B cell (primary cell): ENCODE measurements at regions not wholly inside any gene's neighbourhood (a gene's known extent, or its start where the extent isn't known, plus 50 kb on each side); places are given as distances from the start of the nearest gene placed in this dataset.
"Not testable (repeated sequence)": the region's sequence is repeated elsewhere in the genome, so short reads cannot be mapped to it uniquely, and the experiment has no call there.

Experiments used
- ATAC-seq: fragments of 200-7000 bp; cut with Tn5 transposase; one replicate; pipeline ENCODE4 v1.10.0; 2021; ENCODE audit warnings: low read depth, mild to moderate bottlenecking, moderate number of reproducible peaks, moderate library complexity
- CTCF ChIA-PET: fragments of 350-600 bp; sonication (Branson Sonifier 250); formaldehyde crosslinking; loops from one replicate; lab custom pipeline; 2021; ENCODE audit warnings: antibody characterized with exemption, inconsistent platforms; lab: Charles Lee
- POLR2A ChIA-PET: fragments of 350-600 bp; sonication (Branson Sonifier 250); formaldehyde crosslinking; loops from one replicate; lab custom pipeline; 2021; ENCODE audit warnings: antibody characterized with exemption; lab: Charles Lee
- DNase-seq: peaks from one replicate; pipeline ENCODE4 v3.0.0; 2013
- H2AFZ ChIP-seq: 2 replicates; pipeline ENCODE4 v1.6.1; 2012; ENCODE audit warnings: mild to moderate bottlenecking, low read depth, low read length; ENCODE audit not compliant: insufficient read depth, poor library complexity, severe bottlenecking
- H3K27ac ChIP-seq, 2 donors: 1 replicate in 1 of 2; 2 replicates in 1 of 2; pipeline ENCODE4 v1.5.1; 2012 to 2013; ENCODE audit warnings: low read length in 2 of 2, mild to moderate bottlenecking in 2 of 2, moderate library complexity in 1 of 2
- H3K27me3 ChIP-seq, 4 experiments: fragments of 200-600 bp in 1 of 4; sonication (generic) in 1 of 4; replicated peaks in 1 of 4; 1 replicate in 2 of 4; 2 replicates in 2 of 4; pipeline versions ENCODE4 v1.6.1 to v1.7.0; 2013 to 2016; ENCODE audit warnings: low read length in 3 of 4, mild to moderate bottlenecking in 2 of 4, mixed read lengths in 1 of 4, moderate library complexity in 1 of 4; ENCODE audit not compliant: insufficient read depth in 4 of 4, control insufficient read depth in 3 of 4; ENCODE audit errors: control extremely low read depth in 1 of 4
- H3K36me3 ChIP-seq, 2 experiments: replicated peaks in 1 of 2; 1 replicate in 1 of 2; 2 replicates in 1 of 2; pipeline versions ENCODE4 v1.6.1 to v1.7.1; 2013; ENCODE audit warnings: low read length in 1 of 2; ENCODE audit not compliant: insufficient read depth in 2 of 2, control insufficient read depth in 1 of 2; ENCODE audit errors: control extremely low read depth in 1 of 2, extremely low read depth in 1 of 2
- H3K4me1 ChIP-seq, 2 donors: fragments of 200-600 bp in 1 of 2; sonication (generic) in 1 of 2; 1 replicate in 1 of 2; 2 replicates in 1 of 2; pipeline versions ENCODE4 v1.5.1 to v1.6.1; 2013 to 2017; ENCODE audit warnings: low read length in 2 of 2; ENCODE audit not compliant: control insufficient read depth in 2 of 2, insufficient read depth in 2 of 2
- H3K4me2 ChIP-seq: replicated peaks from 2 replicates; pipeline ENCODE3; 2012; ENCODE audit warnings: mild to moderate bottlenecking, low read depth, low read length; ENCODE audit not compliant: poor library complexity, severe bottlenecking
- H3K4me3 ChIP-seq, 5 experiments: fragments of 200-600 bp in 1 of 5; sonication (generic) in 1 of 5; 1 replicate in 3 of 5; 2 replicates in 2 of 5; pipeline versions ENCODE4 v1.5.1 to v1.7.0; 2011 to 2016; ENCODE audit warnings: low read length in 4 of 5, mild to moderate bottlenecking in 4 of 5, low read depth in 2 of 5, control low read depth in 1 of 5, moderate library complexity in 1 of 5; ENCODE audit not compliant: insufficient read depth in 1 of 5; ENCODE audit errors: control extremely low read depth in 1 of 5, extremely low read depth in 1 of 5
- H3K79me2 ChIP-seq: fragments of 200-600 bp; sonication (generic); one replicate; pipeline ENCODE4 v1.6.0; 2016; ENCODE audit warnings: low read length; ENCODE audit not compliant: control insufficient read depth, insufficient read depth
- H3K9ac ChIP-seq: fragments of 200-600 bp; sonication (generic); 2 replicates; pipeline ENCODE4 v1.6.1; 2017; ENCODE audit warnings: mild to moderate bottlenecking, low read length, moderate library complexity
- H3K9me3 ChIP-seq, 3 donors: one replicate each; pipeline versions ENCODE4 v1.6.1 to v1.7.1; 2013; ENCODE audit warnings: low read length in 2 of 3; ENCODE audit not compliant: control insufficient read depth in 2 of 3, insufficient read depth in 1 of 3; ENCODE audit errors: control extremely low read depth in 1 of 3
- H4K20me1 ChIP-seq: 2 replicates; pipeline ENCODE4 v1.6.0; 2012; ENCODE audit warnings: mild to moderate bottlenecking, low read length; ENCODE audit not compliant: insufficient read depth, control insufficient read depth, poor library complexity, severe bottlenecking
- H3K27ac Mint-ChIP-seq: one replicate; pipeline ENCODE4 v1.8.0; 2021; ENCODE audit warnings: mixed read lengths
- H3K27me3 Mint-ChIP-seq: one replicate; pipeline ENCODE4 v1.8.0; 2021; ENCODE audit warnings: mixed read lengths
- H3K4me1 Mint-ChIP-seq: one replicate; pipeline ENCODE4 v1.8.0; 2021; ENCODE audit warnings: mixed read lengths
- H3K4me3 Mint-ChIP-seq: one replicate; pipeline ENCODE4 v1.8.0; 2021; ENCODE audit warnings: mixed read lengths
- H3K9me3 Mint-ChIP-seq: one replicate; pipeline ENCODE4 v1.8.0; 2022; ENCODE audit warnings: mixed read lengths; ENCODE audit not compliant: insufficient read depth
- CTCF ChIP-seq: fragments of 200-600 bp; IDR thresholded peaks from one replicate; pipeline ENCODE4 v1.8.0; 2022; ENCODE audit warnings: antibody characterized with exemption, mild to moderate bottlenecking
- EZH2 ChIP-seq: IDR thresholded peaks from 2 replicates; pipeline ENCODE4 v1.6.1; 2012; ENCODE audit warnings: borderline replicate concordance, low read depth, mild to moderate bottlenecking, moderate library complexity, low read length; ENCODE audit not compliant: insufficient read depth, poor library complexity, severe bottlenecking
- WGBS: methylation state at CpG from one replicate; pipeline ENCODE4 v1.1.5; 2013; ENCODE audit warnings: missing lambda C conversion rate; ENCODE audit not compliant: insufficient coverage; 5-methylcytosine and 5-hydroxymethylcytosine counted together
- intact Hi-C: fragments of 100-400 bp; cut with micrococcal nuclease; formaldehyde crosslinking; loops from one replicate; pipeline ENCODE4 v1.10.0; 2022

- ChIA-PET POLR2A (no interaction called here), CTCF (no interaction called here)
- Histone ChIP-seq H3K9me3 (peaks cover 0 to 4% (median 0%) of the 10 kb centered on the region in 3 donors), H2AFZ (no peak overlapping the region), H3K9ac (no peak overlapping the region), H3K4me2 (no peak overlapping the region), H3K27me3 (no peaks in the 10 kb centered on the region), H3K4me3 (no peak overlapping the region), H3K27ac (no peak overlapping the region), H3K79me2 (no peaks in the 10 kb centered on the region), H3K36me3 (no peaks in the 10 kb centered on the region), H3K4me1 (no peaks in the 10 kb centered on the region), H4K20me1 (no peaks in the 10 kb centered on the region)
- DNase-seq (no peak), ATAC-seq (no peak)
- TF ChIP-seq CTCF (no peak), EZH2 (no peak)
- Mint-ChIP-seq H3K4me3 (no peak overlapping the region), H3K4me1 (no peaks in the 10 kb centered on the region), H3K9me3 (no peaks in the 10 kb centered on the region), H3K27ac (no peak overlapping the region), H3K27me3 (no peaks in the 10 kb centered on the region)
- intact Hi-C loops = no loop called here
- WGBS = 100% methylated on average over 2 of the region's 3 CpGs
Measured at GRCh38 chr7:69115788-69116187, 482.5 kb upstream of the AUTS2 start.

- H3K27ac Mint-ChIP-seq, H3K9me3 Mint-ChIP-seq, H3K4me1 Mint-ChIP-seq, H4K20me1 ChIP-seq, H3K36me3 ChIP-seq, intact Hi-C loops, H3K9ac ChIP-seq, H3K4me3 ChIP-seq, CTCF ChIA-PET, POLR2A ChIA-PET, H3K4me3 Mint-ChIP-seq, H2AFZ ChIP-seq, ATAC-seq, DNase-seq, H3K27me3 Mint-ChIP-seq, H3K9me3 ChIP-seq, H3K4me1 ChIP-seq, H3K4me2 ChIP-seq, H3K79me2 ChIP-seq, H3K27ac ChIP-seq, H3K27me3 ChIP-seq: not testable (repeated sequence)
- WGBS = 100% methylated on average over 1 of the region's 4 CpGs
Measured at GRCh38 chr7:69116196-69116595, 482.1 kb upstream of the AUTS2 start.
